ENCODE measurements at regions not wholly inside any gene's neighbourhood (a gene's known extent, or its start where the extent isn't known, plus 50 kb on each side); places are given as distances from the start of the nearest gene placed in this dataset.

DNA sequence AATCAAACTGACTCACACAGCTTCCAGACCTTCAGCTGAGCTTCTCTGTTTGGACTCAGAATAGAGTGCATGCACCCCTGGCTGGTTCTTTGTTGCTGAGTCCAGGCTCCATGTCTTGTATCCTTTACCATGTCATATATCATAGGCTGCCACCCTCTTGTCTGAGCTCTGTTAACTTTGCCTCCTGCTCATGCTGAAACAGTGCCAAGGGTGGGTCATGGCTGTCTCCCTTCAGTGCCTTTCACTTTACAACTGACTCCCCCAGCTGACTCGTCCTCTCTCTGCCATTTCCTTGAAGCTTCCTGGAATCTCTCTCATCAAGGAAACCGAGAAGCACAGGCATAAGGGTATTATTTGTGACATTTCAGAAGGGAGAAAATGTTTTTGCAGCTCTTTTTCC, 885.3 kb downstream of the TTLL7 start:
- DNase-seq, result no peak

DNA sequence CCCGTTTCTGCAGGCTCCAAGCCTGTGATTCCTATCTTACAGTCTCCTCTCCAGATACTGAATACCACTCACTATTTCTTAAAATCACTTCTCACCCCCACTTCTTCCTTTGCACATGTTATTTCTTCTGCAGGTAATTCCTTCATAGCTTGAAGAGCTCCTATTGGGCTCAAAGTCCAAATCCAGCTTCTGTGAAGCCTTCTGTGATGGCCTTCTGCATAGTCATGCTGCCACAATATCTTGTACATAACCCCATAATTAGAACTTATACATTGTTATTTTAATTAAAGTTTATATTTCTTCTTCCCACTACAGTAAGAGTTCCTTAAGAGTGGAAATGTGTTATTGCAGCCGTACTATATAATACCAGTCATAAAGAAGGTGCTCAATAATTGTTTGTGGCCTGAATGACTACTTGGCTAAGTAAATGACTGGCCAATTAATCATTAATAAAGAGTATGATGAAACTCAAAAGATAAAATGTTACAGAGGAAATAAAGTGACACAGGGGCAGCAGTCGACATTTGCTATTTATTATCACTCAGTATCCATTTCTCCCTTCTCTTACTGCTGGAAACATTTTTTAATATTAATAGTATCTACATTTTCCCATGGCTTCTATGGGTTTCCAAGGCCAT, 886.6 kb downstream of the TTLL7 start:
- no peak for DNase-seq

DNA sequence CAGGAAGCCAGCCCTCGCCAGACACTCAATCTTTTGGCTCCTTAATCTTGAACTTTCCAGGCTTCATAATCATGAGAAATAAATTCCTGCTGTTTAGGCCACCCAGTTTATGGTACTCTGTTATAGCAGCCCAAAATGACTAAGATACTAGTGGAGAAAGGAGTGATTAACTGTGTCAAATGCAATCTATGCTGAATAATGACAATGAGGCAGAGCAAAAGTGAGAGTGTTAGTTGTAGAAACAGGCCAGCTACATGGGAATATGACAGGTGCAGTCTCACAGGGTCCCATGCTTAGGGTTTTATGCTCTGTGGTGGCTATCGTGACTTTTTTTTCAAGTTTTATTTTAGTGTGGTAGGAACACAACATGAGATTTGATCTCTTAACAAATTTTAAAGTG, 888.8 kb downstream of the TTLL7 start:
- DNase-seq, result no peak

DNA sequence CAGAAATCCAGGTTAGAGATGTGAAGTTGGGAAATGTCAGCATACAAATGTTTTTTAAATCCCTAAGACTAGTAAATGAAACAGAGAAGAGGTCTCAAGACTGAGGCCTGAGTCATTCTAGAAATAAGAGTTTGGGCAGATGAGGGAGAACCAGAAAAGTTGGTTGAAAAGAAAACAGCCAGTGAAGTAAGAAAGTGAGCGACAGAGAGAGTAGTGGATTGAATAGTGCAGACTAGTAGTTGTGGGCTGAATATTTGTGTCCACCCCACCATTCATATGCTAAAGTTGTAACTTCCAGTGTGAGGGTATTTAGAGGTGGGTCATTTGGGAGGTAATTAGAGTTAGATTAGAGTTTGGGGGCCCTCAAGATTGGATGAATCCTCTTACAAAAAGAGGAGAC, 889.2 kb downstream of the TTLL7 start:
- DNase-seq, result no peak

DNA sequence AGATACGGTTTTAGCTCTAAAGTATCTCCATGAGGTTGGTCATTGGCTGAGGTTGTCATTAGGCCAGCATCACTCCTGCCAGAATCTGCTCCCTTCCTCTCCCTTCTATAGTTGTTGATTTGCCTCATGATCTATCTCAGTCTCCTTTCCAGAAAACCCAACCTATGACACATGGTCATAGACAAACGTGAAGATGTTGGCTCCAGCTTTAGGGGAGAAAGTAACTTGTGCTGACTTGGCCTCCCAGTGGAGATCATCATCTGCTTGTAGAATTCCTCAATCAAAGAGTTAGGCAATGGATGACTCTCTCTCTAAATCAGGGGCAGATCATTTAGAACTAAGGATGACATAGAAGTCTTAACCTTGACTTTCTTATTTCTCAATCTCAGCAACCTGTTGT, 894.4 kb downstream of the TTLL7 start:
- DNase-seq, result no peak

DNA sequence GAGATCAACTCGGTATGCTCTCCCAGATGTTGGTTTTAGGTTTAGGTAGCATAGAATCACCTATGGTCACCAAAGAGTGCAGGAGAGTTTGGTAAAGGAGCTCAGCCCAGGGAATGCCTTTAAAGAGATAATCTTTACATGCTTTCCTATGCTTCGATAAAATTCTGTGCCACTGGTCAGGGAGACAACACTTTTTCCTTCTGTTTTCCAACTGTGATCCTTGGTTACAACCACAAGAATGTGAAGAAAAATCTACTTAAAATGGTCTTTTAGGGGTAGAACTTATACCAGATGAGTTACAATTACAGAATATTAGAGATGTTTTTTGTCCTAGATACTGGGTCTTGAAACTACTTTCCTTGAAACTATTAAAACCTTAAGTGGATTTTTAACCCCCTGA, 895.6 kb downstream of the TTLL7 start:
- no peak for DNase-seq

DNA sequence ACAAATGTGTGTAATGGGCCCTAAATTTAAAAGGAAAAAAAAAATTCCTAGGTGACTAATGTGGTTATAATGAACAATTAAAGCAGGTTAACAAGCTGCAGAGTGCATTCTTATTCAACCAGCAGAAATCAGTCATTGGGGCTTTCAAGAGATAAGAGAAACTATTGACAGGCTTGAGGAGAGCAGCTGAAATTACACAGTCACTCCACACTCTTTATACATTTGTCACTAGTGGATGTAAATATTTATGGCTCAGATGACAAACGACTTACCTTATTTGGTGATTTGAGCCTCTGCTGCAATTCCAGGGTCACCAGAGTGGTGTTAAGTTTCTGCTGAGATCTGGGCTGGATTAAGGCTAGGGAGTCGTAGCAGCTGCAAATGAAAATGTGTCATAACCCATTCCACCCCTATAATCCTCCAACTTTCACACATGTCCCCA, 896.3 kb downstream of the TTLL7 start:
- no peak for DNase-seq

DNA sequence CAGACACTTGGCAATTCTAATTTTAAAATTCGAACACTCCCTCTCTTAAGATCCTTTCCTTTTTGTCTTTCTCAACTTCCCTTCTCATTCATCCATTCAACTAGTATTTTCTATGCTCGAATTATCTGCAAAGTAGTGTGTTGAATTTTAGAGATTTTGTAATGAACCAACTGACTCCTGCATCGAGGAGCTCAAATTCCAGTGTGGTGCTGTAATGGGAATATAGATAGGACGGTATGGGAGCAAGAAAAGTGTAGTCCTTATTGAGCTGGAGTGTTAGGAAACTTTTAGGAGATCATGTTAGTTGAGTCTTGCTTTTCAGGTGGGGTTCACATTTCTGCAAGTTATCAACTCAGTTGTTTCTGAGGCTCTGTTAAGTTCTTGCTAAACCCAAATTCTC, 897.5 kb downstream of the TTLL7 start:
- no peak for DNase-seq

DNA sequence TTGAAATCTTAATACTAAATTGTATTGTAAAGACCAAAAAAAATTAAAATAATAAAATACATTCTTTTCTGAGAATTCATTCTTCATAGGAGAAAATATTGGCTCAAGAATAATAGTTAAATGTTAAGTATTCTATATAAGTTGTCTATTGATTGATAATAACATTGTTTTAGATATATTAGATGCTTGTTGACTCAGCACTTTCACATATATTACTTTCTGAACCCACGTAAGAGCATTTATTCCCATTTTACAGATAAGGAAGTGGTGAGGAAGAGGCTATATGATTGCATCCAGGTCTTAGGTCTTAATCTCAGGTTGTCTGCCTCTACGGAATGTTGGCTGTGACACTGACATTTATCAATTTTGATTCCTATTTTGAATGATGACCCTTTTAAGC, 898.8 kb downstream of the TTLL7 start:
- no peak for DNase-seq

DNA sequence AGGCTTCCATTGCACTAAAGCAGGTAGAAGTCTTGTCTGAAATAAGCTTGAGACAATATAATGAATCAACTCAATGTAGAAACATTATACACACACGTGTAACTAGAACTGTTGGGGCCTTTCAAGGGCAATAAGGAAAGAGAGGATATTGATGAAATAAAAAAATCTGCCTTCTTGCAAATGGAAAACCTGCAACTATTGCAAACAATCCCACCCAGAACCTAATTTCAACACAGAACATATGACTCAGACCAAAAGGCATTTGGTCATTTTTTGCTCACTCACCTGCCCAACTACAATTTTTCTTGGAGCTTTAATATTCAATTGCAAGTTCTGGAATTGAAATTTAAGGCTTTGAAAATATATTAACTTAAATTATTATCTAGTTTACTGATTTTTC, 900.1 kb downstream of the TTLL7 start:
- no peak for DNase-seq

DNA sequence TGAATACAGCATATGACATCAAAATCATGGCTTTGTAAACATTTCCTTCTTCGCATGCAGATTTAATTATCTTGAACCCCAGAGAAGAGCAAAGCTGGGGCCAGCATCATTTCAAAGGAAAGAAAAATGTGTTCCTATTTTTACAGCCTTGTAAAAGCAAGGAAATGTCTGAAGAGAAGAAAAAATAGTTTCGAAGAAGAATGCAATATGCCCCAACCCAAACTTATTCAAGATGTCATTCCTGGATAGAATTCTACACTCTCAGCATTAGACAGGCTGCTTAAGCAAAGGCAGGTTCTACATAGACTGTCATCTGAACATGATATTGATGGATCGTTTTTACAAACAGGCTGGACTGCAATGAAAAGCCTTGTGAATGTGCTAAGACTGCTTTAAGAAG, 900.8 kb downstream of the TTLL7 start:
- DNase-seq, result no peak

DNA sequence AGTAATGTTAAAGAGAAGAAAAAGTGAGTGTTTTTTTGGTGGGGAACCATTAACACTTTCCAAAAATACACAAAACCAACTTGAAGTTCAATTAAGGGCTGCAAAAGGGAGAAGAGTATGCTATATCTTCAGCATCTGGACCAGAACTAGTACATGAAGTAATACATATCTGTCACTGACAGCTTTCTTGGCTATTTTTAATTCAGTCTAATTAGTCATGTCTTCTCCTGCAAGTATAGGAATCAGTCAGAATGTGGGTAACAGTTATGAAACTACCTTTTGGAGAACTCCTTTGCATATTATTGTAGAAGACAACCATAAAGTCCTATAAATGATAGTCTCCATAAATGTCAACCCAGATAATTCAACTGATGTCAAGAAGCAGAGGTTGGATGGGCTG, 901.2 kb downstream of the TTLL7 start:
- DNase-seq, result no peak

DNA sequence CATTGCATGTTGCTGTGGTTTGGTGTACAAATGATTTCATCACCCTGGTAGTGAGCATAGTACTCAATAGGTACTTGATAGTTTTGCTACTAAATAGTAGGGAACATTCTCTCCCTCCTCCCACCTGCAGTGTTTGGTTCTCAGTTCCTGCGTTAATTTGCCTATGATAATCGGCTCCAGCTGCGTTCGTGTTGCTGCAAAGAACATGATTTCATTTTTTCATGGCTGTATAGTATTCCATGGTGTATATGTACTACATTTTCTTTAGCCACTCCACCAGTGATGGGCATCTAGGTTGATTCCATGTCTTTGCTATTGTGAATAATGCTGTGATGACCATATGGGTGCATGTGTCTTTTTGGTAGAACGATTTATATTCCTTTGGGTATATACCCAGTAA, 903.4 kb downstream of the TTLL7 start:
- DNase-seq, result no peak

DNA sequence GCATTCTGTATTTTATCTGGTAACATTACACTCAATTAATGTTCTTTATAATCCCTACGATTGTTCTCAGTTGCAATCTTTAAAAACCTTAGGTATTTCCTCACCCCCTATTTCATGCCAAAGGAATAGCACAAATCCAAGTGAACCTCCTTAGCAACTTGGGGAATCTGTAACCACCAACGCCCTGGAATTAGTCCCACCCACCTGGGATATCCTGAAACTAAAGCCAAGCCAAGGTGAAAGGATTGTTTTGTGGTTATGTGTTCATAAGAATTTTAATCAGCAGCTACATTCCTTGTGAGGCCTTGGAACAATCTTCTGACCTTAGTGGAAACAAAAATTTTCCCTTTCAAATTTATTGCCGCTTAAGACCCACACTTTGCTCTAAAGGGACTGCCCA, 908.7 kb downstream of the TTLL7 start:
- DNase-seq, result no peak

DNA sequence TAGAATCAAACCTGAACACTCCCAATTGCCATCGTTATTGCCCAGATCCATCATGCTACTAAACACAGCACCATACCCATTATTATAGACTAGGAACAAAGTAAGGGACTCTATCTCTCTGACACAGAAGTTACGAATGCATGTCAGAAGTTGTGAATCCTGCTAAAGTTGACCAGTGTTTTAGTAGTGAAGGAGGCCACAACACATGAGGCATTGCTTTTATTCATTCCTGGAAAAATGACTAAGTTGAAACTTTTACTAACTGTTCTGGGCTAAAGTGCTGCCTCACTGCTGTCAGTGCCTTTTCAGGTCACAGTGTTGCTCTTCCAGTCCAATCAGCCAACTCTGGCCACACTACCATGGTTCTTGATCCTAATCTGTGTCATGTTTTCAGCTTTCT, 911.1 kb downstream of the TTLL7 start:
- no peak for DNase-seq

DNA sequence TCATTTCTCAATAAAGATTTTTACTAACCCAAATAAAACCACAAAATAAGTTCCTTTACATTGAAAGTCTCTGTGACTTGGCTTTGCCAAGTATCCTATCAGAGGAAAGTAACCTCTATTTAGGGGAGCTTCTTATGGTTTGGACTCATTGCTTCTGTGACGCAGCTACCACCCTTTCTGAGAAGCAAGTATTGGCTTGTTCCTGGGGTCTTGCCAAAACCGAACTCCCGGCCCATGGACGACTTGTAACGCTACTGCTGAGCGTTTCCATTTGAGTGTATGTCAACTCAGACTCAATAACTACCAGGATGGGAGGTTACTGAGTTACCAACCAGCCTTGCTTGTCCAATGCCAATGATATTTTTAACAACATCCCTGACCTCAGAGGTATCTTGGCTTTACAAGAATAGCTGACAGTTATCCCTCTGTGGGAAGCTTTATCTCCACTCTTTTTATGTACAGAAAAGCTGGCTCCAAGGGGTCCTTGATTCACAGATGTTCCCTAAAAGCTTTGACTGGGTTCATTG, 911.9 kb downstream of the TTLL7 start:
- no peak for DNase-seq

DNA sequence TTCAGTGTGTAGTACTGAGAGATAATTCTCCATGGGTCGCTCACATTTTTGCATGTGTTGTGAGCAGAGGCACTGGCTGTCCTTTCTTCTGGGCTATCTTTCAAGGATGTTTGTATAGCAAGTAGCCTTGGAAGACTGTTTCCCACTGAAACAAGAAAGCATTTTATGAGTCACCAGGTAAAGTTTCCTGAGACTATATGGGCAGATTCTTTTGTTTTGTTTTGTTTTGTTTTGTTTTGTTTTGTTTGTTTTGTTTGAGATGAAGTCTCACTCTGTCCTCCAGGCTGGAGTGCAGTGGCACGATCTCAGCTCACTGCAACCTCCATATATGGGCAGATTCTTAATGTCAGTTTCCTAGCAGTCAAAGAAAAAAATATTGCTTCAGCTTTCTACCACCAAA, 912.6 kb downstream of the TTLL7 start:
- no peak for DNase-seq

DNA sequence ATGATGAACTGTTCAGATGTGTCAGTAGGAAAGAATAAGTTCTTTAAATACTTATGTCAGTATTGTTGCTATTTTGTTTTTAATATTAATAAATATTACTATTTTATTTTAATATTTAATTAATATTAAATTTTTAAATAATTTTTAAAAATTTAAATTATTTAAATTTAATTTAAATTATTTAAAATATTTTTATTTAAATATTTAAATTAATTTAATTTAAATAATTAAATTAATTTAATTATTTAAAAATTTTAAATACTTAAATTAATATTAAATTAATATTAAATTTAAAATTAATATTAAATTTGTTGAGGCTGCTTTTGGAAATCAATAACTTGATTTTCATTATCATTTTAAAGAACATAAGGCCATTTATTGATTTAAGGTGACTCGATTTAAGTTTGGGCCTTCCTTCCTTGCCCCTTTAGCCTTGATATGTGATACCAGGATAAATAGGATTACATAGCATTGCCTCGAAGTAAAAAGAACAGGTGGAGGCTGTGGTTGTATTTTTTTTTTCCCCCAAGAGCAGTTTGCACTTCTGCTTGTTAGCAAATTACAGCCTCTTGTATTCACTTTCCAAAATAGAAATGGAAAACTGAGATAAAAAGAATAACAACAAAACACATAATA, 915.2 kb downstream of the TTLL7 start:
- DNase-seq, result no peak

DNA sequence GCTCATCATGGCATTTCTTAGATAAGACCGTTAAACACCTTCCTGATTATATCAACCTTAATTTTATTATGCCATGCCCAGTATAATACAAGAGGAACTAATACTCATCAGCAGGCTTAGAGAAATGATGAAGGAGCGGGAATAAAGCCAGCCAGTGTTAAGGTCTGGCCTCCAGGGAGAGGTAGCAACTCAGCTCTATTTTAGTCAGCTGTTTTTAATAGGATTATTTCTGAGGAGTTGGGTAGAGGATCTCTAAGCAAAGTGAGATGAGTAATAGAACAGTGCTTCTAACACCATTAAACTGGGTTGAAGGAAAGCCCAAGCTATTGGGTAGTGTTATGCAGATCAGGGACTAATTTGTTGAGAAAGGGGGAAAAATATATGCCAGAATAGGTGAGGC, 921.5 kb downstream of the TTLL7 start:
- DNase-seq, result no peak

DNA sequence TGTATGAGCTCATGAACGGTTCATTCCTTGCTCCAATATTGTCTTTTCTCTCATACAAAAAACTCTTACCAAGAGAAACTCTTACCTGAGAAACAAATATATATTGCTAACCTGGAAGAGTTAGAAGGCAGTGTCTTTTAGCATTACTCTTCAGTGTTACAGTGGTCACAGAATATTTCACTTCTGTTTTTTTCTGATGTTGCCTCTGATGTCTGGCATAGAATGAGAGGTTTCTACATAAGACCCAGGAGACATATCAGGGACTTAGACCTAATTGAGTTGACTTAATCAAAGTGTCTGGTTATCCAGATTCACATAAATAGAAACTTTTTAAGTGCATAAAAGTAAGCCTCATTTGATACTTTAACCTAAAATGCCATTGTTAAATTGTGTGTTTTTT, 923.8 kb downstream of the TTLL7 start:
- no peak for DNase-seq

DNA sequence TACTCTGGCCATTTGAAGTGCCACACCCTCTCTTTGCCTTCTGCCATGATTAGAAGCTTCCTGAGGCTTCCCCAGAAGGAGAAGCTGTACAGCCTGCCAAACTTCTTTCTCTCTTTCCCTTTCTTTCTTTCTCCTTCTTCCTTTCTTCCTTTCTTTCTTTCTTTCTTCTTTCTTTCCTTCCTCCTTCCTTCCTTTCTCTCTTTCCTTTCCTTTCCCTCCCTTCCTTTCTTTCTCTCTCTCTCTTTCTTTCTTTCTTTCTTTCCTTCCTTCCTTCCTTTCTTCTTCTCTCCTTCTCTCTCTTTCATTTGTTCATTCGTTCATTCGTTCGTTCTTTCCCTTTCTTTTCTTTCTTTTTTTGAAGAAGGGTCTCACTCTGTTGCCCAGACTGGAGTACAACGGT, 931.0 kb downstream of the TTLL7 start:
- no peak for DNase-seq

DNA sequence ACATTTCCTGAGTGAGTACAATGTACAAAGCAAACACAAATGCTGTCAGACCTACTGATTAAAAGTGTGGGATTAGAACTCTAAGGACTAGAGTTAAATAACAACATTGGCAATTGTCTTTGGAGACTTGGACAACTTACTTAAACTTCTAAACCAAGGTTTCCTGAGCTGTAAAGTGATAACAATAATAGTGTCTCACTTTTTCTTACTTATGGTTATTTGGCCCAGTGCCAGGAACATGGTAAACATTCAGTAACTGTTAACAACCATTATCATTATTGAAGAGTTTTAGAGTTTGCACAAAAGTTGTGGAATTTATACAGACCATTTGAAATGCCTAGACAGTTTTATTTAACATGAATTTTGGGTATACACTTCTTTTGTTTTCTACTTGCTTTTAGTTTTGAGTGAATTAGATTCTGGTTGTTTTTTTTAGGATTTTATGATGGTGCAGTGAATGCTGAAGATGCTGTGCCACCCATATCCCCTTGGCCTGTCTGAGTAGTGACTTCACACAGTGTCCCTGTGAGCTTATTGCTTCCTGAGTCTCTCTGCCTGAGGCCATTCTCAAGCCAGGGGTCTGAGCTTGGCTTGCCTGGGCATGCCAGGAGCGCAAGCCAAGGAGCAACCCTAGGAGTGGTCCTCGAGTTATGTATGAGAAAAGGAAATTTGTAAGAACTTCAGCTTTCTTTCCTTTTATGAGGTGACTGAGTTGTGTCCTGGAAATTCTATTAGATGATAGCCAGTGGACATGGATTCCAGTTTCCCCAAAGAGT, 932.8 kb downstream of the TTLL7 start:
- no peak for DNase-seq

DNA sequence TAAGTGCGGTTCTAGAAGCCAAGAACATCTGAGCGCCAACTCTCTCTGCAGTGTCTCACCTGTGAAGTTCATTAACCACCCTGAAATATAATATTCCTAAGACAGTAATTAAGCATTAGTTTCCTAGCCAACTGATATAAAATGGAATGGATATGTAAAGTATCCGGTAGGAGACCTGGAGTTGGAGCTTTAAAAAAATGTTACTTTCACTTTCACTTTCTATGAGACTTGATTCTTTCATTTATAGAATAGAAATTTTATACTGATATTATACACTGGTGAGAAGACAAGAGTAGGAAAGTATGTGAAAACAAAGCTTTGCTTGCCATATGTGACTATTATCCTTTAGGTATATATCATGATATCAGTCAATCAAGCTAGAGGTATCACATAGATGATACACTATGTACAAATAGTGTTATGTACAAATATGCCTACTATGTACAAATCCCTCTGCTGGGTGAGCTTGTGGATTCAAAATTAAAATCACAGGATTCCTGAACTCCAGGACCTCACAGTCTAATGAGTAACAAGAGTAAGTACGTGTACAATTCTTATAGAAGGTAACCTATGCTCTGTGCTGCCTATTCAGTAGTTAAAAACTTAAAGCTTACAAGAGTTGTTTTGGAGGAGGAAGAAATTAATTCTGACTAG, 934.2 kb downstream of the TTLL7 start:
- DNase-seq, result no peak

All from stimulated activated CD8-positive, alpha-beta memory T cell treated with anti-CD3 and anti-CD28 coated beads, Interleukin-4, amount 100 ng/mL, for 48 hours (primary cell).